K562 (cell line): ENCODE measurements at regions not wholly inside any gene's neighbourhood (a gene's known extent, or its start where the extent isn't known, plus 50 kb on each side); places are given as distances from the start of the nearest gene placed in this dataset.

Experiments
- CBFA2T2 ChIP-seq: fragments of 450-650 bp; conservative IDR thresholded peaks from 2 replicates; pipeline ENCODE4 v1.6.1; 2017; ENCODE audit warnings: mild to moderate bottlenecking
- CBX3 ChIP-seq, 2 experiments: IDR thresholded peaks; 1 replicate in 1 of 2; 2 replicates in 1 of 2; pipeline ENCODE4 v1.6.1; 2012; ENCODE audit warnings: inconsistent platforms in 2 of 2, low read length in 2 of 2, borderline replicate concordance in 1 of 2, control low read depth in 1 of 2
- DPF2 ChIP-seq: fragments of 450-650 bp; IDR thresholded peaks from 2 replicates; pipeline ENCODE4 v1.6.1; 2016
- E2F4 ChIP-seq: sonication (generic); formaldehyde crosslinking; IDR thresholded peaks from 2 replicates; pipeline ENCODE4 v1.8.0; 2022; ENCODE audit warnings: mild to moderate bottlenecking, low read depth, missing genetic modification reagents
- FOXJ3 ChIP-seq: sonication (generic); formaldehyde crosslinking; IDR thresholded peaks from 2 replicates; pipeline ENCODE4 v1.4.0; 2020; ENCODE audit warnings: mild to moderate bottlenecking, missing genetic modification reagents
- LEF1 ChIP-seq: fragments of 450-650 bp; IDR thresholded peaks from 2 replicates; pipeline ENCODE4 v1.6.1; 2016; ENCODE audit warnings: mild to moderate bottlenecking
- NCOA1 ChIP-seq: fragments of 450-650 bp; IDR thresholded peaks from 2 replicates; pipeline ENCODE4 v1.6.1; 2016; ENCODE audit warnings: low read depth
- NCOR1 ChIP-seq: fragments of 450-650 bp; IDR thresholded peaks from 2 replicates; pipeline ENCODE4 v1.6.1; 2016; ENCODE audit warnings: mild to moderate bottlenecking, moderate library complexity
- NFE2 ChIP-seq: IDR thresholded peaks from 2 replicates; pipeline ENCODE4 v1.6.1; 2014; ENCODE audit warnings: antibody characterized with exemption, low read depth
- OTX1 ChIP-seq: fragments of 450-650 bp; formaldehyde crosslinking; IDR thresholded peaks from 2 replicates; pipeline ENCODE4 v1.4.0; 2022; ENCODE audit warnings: mild to moderate bottlenecking
- POLR2H ChIP-seq: IDR thresholded peaks from 2 replicates; pipeline ENCODE4 v1.6.1; 2016; ENCODE audit warnings: missing genetic modification characterization, low read depth, mild to moderate bottlenecking, control low read depth, missing compliant biosample characterization, moderate library complexity
- RBM15 ChIP-seq: fragments of 200-400 bp; formaldehyde crosslinking; IDR thresholded peaks from 2 replicates; pipeline ENCODE4 v1.6.1; 2018; ENCODE audit warnings: mild to moderate bottlenecking, low read length, moderate library complexity; ENCODE audit not compliant: insufficient read depth
- SMAD1 ChIP-seq: fragments of 150-350 bp; IDR thresholded peaks from 2 replicates; pipeline ENCODE4 v1.6.1; 2014; ENCODE audit warnings: low read length, low read depth; ENCODE audit not compliant: partially characterized antibody
- SNIP1 ChIP-seq: fragments of 450-650 bp; IDR thresholded peaks from 2 replicates; pipeline ENCODE4 v1.7.1; 2017; ENCODE audit warnings: low read depth, mild to moderate bottlenecking
- SRSF1 ChIP-seq: fragments of 200-400 bp; formaldehyde crosslinking; IDR thresholded peaks from 2 replicates; pipeline ENCODE4 v1.6.1; 2017; ENCODE audit warnings: mild to moderate bottlenecking, low read depth, low read length, moderate library complexity
- TAL1 ChIP-seq: fragments of 450-650 bp; IDR thresholded peaks from 2 replicates; pipeline ENCODE4 v1.6.1; 2016; ENCODE audit warnings: mild to moderate bottlenecking
- TARDBP ChIP-seq: fragments of 450-650 bp; IDR thresholded peaks from 2 replicates; pipeline ENCODE4 v1.6.1; 2016
- TCF7L2 ChIP-seq: fragments of 150-350 bp; IDR thresholded peaks from 2 replicates; pipeline ENCODE4 v1.6.1; 2016; ENCODE audit warnings: low read depth, mild to moderate bottlenecking, low read length, moderate library complexity
- TEAD1 ChIP-seq, 2 experiments: fragments of 450-650 bp in 1 of 2; sonication (generic) in 1 of 2; formaldehyde crosslinking; IDR thresholded peaks; 2 replicates each; pipeline versions ENCODE4 v1.4.0 to v1.8.0; 2020 to 2022; ENCODE audit warnings: mild to moderate bottlenecking in 2 of 2, missing genetic modification reagents in 1 of 2
- ZNF121 ChIP-seq: sonication (generic); formaldehyde crosslinking; conservative IDR thresholded peaks from 2 replicates; pipeline ENCODE4 v1.8.0; 2022; ENCODE audit warnings: missing genetic modification reagents
- ZNF134 ChIP-seq: fragments of 250-450 bp; sonication (Bioruptor Pico); conservative IDR thresholded peaks from 2 replicates; pipeline ENCODE4 v1.4.0; 2020
- ZNF140 ChIP-seq: fragments of 250-450 bp; sonication (Bioruptor Pico); IDR thresholded peaks from 2 replicates; pipeline ENCODE4 v1.8.0; 2021; ENCODE audit warnings: moderate library complexity, mild to moderate bottlenecking, inconsistent platforms
- ZNF274 ChIP-seq: IDR thresholded peaks from 2 replicates; pipeline ENCODE4 v1.6.1; 2011; ENCODE audit warnings: low read depth, mild to moderate bottlenecking, low read length, moderate library complexity, borderline replicate concordance
- TF ChIP-seq, protein P1 (sequence below): fragments of 200-800 bp; sonication (Bioruptor generic); IDR thresholded peaks from 2 replicates; pipeline ENCODE4 v1.6.1; 2017; ENCODE audit warnings: missing genetic modification characterization, missing compliant biosample characterization
- TF ChIP-seq, protein P2 (sequence below): fragments of 450-650 bp; IDR thresholded peaks from 2 replicates; pipeline ENCODE4 v1.6.1; 2014; ENCODE audit warnings: low read depth, mild to moderate bottlenecking, moderate library complexity, borderline replicate concordance
- TF ChIP-seq, protein P3 (sequence below): fragments of 450-650 bp; IDR thresholded peaks from 2 replicates; pipeline ENCODE4 v1.6.1; 2016; ENCODE audit warnings: missing biosample characterization, missing genetic modification characterization

DNA sequence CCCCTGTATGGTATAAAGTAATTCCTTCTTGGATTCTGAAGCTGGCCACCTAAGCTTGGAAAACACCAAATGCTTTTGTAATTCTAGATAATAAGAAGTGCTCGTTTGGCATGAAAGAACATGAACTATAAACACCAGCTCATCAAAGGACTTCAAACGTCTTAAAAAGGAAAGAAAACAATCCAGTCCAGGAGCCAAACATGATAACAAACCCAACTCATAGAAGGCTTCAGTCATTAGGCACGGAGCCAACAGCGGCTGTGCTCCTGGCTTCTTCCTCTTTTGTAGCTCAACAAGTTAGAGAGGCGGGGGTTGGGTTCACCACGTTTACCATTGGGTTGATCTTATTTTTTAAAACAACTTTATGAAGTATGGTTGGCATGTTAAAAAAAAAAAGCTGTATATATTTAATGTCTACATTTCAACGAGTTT lies 56.4 kb upstream of the ECHDC3 start (continued):
- TF ChIP-seq TCF7L2 (peak; percentile 63; the same call in 1 of the 2 replicates), CBFA2T2 (peak; percentile 53), TEAD1 (CRISPR knock-in tag; IDR thresholded peaks at IDR 0.05) (peak in 1 of 2 experiments; percentile 19; a peak in 1 of 4 replicates), CBX3 (IDR thresholded peaks at IDR 0.05; ENCODE audit: borderline replicate concordance in 1 of 2, low read length in 2 of 2) (peak in 1 of 2 experiments; percentile 61; a peak in 1 of 3 replicates), TARDBP (no peak), OTX1 (CRISPR knock-in tag) (no peak), ZNF134 (no peak), E2F4 (CRISPR knock-in tag) (no peak), RBM15 (no peak), NFE2 (peak; percentile 58), POLR2H (tag) (no peak), NCOR1 (peak; percentile 68), DPF2 (peak; percentile 91), SNIP1 (no peak), NCOA1 (no peak), ZNF140 (CRISPR knock-in tag) (no peak), SMAD1 (peak; percentile 78), LEF1 (peak; percentile 97), ZNF274 (no peak), SRSF1 (no peak), ZNF121 (no peak), FOXJ3 (CRISPR knock-in tag) (no peak), TAL1 (peak; percentile 55)
- TF ChIP-seq, protein P1, sequence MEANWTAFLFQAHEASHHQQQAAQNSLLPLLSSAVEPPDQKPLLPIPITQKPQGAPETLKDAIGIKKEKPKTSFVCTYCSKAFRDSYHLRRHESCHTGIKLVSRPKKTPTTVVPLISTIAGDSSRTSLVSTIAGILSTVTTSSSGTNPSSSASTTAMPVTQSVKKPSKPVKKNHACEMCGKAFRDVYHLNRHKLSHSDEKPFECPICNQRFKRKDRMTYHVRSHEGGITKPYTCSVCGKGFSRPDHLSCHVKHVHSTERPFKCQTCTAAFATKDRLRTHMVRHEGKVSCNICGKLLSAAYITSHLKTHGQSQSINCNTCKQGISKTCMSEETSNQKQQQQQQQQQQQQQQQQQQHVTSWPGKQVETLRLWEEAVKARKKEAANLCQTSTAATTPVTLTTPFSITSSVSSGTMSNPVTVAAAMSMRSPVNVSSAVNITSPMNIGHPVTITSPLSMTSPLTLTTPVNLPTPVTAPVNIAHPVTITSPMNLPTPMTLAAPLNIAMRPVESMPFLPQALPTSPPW (CRISPR knock-in tag), result peak; percentile 83
- TF ChIP-seq, protein P2, sequence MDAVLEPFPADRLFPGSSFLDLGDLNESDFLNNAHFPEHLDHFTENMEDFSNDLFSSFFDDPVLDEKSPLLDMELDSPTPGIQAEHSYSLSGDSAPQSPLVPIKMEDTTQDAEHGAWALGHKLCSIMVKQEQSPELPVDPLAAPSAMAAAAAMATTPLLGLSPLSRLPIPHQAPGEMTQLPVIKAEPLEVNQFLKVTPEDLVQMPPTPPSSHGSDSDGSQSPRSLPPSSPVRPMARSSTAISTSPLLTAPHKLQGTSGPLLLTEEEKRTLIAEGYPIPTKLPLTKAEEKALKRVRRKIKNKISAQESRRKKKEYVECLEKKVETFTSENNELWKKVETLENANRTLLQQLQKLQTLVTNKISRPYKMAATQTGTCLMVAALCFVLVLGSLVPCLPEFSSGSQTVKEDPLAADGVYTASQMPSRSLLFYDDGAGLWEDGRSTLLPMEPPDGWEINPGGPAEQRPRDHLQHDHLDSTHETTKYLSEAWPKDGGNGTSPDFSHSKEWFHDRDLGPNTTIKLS, result no peak
- TF ChIP-seq, protein P3, sequence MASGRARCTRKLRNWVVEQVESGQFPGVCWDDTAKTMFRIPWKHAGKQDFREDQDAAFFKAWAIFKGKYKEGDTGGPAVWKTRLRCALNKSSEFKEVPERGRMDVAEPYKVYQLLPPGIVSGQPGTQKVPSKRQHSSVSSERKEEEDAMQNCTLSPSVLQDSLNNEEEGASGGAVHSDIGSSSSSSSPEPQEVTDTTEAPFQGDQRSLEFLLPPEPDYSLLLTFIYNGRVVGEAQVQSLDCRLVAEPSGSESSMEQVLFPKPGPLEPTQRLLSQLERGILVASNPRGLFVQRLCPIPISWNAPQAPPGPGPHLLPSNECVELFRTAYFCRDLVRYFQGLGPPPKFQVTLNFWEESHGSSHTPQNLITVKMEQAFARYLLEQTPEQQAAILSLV, result no peak
